Stimulated activated CD4-positive, alpha-beta T cell treated with anti-CD3 and anti-CD28 coated beads, Interleukin-4, amount 100 ng/mL, for 24 hours (primary cell): ENCODE measurements at regions not wholly inside any gene's neighbourhood (a gene's known extent, or its start where the extent isn't known, plus 50 kb on each side); places are given as distances from the start of the nearest gene placed in this dataset.

ENCODE experiments used
- DNase-seq: peaks from one replicate; pipeline ENCODE4 v3.0.0-alpha.2; 2020

GRCh38 chr18:40402052-40402451 lies 1553.0 kb upstream of the PIK3C3 start:
- no peak for DNase-seq

GRCh38 chr18:40388121-40388520 lies 1566.9 kb upstream of the PIK3C3 start:
- no peak for DNase-seq

- DNase-seq, result no peak
Measured at GRCh38 chr18:40387130-40387787, 1567.8 kb upstream of the PIK3C3 start.

- DNase-seq, result no peak
Measured at GRCh38 chr18:40382197-40382596, 1572.8 kb upstream of the PIK3C3 start.

GRCh38 chr18:40380686-40381439 lies 1574.2 kb upstream of the PIK3C3 start:
- no peak for DNase-seq

- no peak for DNase-seq
Measured at GRCh38 chr18:40375837-40376236, 1579.2 kb upstream of the PIK3C3 start.

GRCh38 chr18:40371673-40372072 lies 1583.4 kb upstream of the PIK3C3 start:
- DNase-seq, result no peak

- no peak for DNase-seq
Measured at GRCh38 chr18:40367576-40367975, 1587.5 kb upstream of the PIK3C3 start.

GRCh38 chr18:40366521-40366920 lies 1588.5 kb upstream of the PIK3C3 start:
- no peak for DNase-seq

- no peak for DNase-seq
Measured at GRCh38 chr18:40365526-40365925, 1589.5 kb upstream of the PIK3C3 start.

- no peak for DNase-seq
Measured at GRCh38 chr18:40360558-40360957, 1594.5 kb upstream of the PIK3C3 start.

GRCh38 chr18:40357536-40357935 lies 1597.5 kb upstream of the PIK3C3 start:
- DNase-seq, result no peak

- no peak for DNase-seq
Measured at GRCh38 chr18:40356168-40356567, 1598.9 kb upstream of the PIK3C3 start.

- DNase-seq, result no peak
Measured at GRCh38 chr18:40355726-40356125, 1599.3 kb upstream of the PIK3C3 start.

- no peak for DNase-seq
Measured at GRCh38 chr18:40348196-40348595, 1606.8 kb upstream of the PIK3C3 start.

- DNase-seq, result no peak
Measured at GRCh38 chr18:40347261-40347660, 1607.8 kb upstream of the PIK3C3 start.

- no peak for DNase-seq
Measured at GRCh38 chr18:40346146-40346545, 1608.9 kb upstream of the PIK3C3 start.

GRCh38 chr18:40341701-40342100 lies 1613.3 kb upstream of the PIK3C3 start:
- DNase-seq, result no peak

- no peak for DNase-seq
Measured at GRCh38 chr18:40338284-40338683, 1616.8 kb upstream of the PIK3C3 start.

GRCh38 chr18:40326985-40327384 lies 1628.0 kb upstream of the PIK3C3 start:
- DNase-seq, result no peak

GRCh38 chr18:40325988-40326387 lies 1629.0 kb upstream of the PIK3C3 start:
- no peak for DNase-seq

- DNase-seq, result no peak
Measured at GRCh38 chr18:40314199-40314598, 1640.8 kb upstream of the PIK3C3 start.

- no peak for DNase-seq
Measured at GRCh38 chr18:40313030-40313642, 1641.9 kb upstream of the PIK3C3 start.

- no peak for DNase-seq
Measured at GRCh38 chr18:40307627-40308026, 1647.4 kb upstream of the PIK3C3 start.
